BJ (cell line): ENCODE measurements at regions not wholly inside any gene's neighbourhood (a gene's known extent, or its start where the extent isn't known, plus 50 kb on each side); places are given as distances from the start of the nearest gene placed in this dataset.
"Not testable (repeated sequence)": the region's sequence is repeated elsewhere in the genome, so short reads cannot be mapped to it uniquely, and the experiment has no call there.

Experiments used
- CTCF ChIA-PET: fragments of 350-600 bp; formaldehyde crosslinking; extraction: SDS; loops from one replicate; lab custom pipeline; 2021; ENCODE audit warnings: antibody characterized with exemption, inconsistent platforms; lab: Yijun Ruan, JAX
- POLR2A ChIA-PET: fragments of 300-600 bp; sonication (Branson Sonifier 250); formaldehyde crosslinking; extraction: SDS; loops from one replicate; lab custom pipeline; 2021; ENCODE audit warnings: antibody characterized with exemption; lab: Charles Lee
- DNase-seq: peaks from one replicate; pipeline ENCODE4 v3.0.0-alpha.2; 2011; ENCODE audit warnings: low read depth
- H3K27me3 ChIP-seq: 2 replicates; pipeline ENCODE4 v1.6.0; 2011; ENCODE audit warnings: low read length; ENCODE audit not compliant: control insufficient read depth, insufficient read depth
- H3K36me3 ChIP-seq: 2 replicates; pipeline ENCODE4 v1.5.1; 2011; ENCODE audit warnings: low read length; ENCODE audit not compliant: control insufficient read depth, insufficient read depth
- H3K4me3 ChIP-seq: 2 replicates; pipeline ENCODE4 v1.5.1; 2011; ENCODE audit warnings: low read depth, mild to moderate bottlenecking, control low read depth, low read length
- TF ChIP-seq, protein P1 (sequence below): IDR thresholded peaks from 2 replicates; pipeline ENCODE4 v1.5.1; 2011; ENCODE audit warnings: low read depth, mild to moderate bottlenecking, control low read depth, inconsistent platforms, low read length, moderate library complexity; ENCODE audit not compliant: insufficient read depth

DNA sequence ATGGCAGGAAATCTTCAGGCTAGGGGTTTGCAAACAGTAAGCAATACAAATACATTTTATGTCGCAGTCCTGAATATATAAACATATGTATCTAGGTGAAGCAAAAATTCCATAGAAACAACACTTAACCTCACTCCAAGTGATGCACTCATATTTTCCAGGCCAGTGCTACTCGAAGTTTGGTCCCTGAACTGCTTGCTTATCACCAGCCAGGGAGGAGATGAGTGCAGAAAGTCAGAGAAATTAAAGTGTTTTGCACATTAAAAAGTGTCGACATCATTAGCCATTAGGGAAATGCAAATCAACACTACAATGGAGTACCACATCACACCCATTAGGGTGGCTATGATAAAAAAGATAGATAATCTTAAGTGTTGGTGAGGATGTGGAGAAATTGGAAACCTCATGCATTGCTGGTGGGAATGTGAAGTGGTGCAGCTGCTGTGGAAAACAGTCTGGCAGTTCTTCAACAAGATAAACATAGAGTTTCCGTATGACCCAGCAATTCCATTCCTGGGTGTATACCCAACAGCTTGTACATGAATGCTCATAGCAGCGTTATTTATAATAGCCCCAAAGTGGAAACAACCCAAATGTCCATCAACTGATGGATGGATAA is 70.5 kb upstream of the CSF1 start:
- CTCF ChIA-PET = no interaction called here
- no peak overlapping the region for H3K4me3 ChIP-seq
- no peak for DNase-seq
- POLR2A ChIA-PET = no interaction called here
- no peaks in the 10 kb centered on the region for H3K27me3 ChIP-seq
- no peaks in the 10 kb centered on the region for H3K36me3 ChIP-seq
- TF ChIP-seq, protein P1, sequence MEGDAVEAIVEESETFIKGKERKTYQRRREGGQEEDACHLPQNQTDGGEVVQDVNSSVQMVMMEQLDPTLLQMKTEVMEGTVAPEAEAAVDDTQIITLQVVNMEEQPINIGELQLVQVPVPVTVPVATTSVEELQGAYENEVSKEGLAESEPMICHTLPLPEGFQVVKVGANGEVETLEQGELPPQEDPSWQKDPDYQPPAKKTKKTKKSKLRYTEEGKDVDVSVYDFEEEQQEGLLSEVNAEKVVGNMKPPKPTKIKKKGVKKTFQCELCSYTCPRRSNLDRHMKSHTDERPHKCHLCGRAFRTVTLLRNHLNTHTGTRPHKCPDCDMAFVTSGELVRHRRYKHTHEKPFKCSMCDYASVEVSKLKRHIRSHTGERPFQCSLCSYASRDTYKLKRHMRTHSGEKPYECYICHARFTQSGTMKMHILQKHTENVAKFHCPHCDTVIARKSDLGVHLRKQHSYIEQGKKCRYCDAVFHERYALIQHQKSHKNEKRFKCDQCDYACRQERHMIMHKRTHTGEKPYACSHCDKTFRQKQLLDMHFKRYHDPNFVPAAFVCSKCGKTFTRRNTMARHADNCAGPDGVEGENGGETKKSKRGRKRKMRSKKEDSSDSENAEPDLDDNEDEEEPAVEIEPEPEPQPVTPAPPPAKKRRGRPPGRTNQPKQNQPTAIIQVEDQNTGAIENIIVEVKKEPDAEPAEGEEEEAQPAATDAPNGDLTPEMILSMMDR = no peak

DNA sequence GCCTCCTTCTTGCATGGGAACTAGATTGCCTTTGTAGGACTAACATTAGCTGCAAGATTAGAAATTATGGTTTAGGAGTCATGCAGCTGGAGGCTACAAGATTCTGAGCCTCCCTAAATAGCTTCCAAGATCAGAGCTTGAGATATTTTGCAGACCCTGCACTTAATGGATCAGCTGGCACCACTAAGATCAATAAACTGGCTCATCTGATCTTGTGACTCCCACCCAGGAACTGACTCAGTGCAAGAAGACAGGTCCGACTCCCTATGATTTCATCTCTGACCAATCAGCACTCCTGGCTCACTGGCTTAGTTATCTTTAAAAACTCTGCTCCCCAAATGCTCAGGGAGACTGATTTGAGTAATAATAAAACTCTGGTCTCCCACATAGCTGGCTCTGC is 71.4 kb upstream of the CSF1 start:
- H3K4me3 ChIP-seq, H3K36me3 ChIP-seq, DNase-seq, H3K27me3 ChIP-seq, POLR2A ChIA-PET: not testable (repeated sequence)
- CTCF ChIA-PET = interaction anchor here (0.7 kb wide), 1 partner anchor 9 kb away, joined by 3 read pairs; no protein-coding TSS in a partner anchor

DNA sequence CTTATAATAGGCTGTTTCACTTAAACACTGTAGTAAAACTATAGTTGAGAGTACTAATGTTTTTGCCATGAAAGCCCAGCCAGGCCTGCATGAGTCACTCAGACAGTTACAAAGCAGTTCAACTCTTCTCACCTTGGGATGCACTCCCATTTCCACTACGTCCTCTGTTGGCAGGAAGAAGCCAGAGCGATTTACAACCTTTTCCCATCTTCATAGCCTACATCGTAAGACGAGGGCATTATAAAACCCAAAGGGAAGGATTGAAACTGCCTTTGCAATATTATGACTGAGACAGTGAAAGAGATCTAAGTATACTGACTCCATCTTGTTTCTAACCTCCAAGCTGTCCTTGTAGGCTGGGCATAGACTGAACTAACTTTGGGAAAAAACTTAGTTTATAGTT is 71.8 kb upstream of the CSF1 start:
- ChIA-PET CTCF (interaction anchor here (0.7 kb wide), 1 partner anchor 9 kb away, joined by 3 read pairs; no protein-coding TSS in a partner anchor), POLR2A (no interaction called here)
- no peaks in the 10 kb centered on the region for H3K27me3 ChIP-seq
- TF ChIP-seq, protein P1 = 0 out of 2 replicates have a peak, but pooled peaks have one; percentile 11
- H3K36me3 ChIP-seq = no peaks in the 10 kb centered on the region
- DNase-seq = no peak
- H3K4me3 ChIP-seq = no peak overlapping the region

DNA sequence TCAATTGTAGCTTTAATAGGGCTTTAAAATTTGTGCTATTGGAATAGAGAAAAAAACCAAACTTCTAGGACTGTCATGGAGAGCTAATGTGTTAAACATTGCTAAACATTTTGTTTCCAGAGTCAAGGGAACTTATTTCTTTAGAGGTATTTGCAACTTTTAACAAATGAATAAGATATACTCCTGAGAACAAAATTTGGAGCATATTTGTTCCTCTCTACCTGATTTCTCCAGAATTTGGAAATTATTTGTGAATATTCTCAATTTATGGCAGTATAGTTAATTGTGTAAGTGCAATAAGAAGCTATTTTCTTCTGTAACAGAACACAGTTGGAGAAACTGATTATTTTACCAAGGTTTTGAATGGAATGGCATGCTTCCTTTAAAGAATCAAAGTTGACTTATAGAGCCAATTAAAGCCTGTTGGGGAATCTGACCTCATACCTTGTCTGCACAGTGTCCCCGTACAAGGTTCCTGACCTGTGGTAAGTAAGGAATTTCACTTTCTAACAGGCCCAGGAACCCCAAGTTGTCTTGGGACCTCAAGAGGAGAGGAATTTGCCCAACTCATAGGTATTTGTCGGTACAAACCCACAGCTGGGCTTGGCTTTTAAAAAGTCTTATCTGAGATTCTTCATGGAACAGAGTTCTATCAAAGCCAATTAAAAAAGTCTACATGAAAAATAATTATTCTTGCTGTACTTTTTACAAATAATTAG is 72.6 kb upstream of the CSF1 start:
- TF ChIP-seq, protein P1 = no peak
- no peaks in the 10 kb centered on the region for H3K36me3 ChIP-seq
- no peak overlapping the region for H3K4me3 ChIP-seq
- DNase-seq = no peak
- POLR2A ChIA-PET = no interaction called here
- no peaks in the 10 kb centered on the region for H3K27me3 ChIP-seq
- CTCF ChIA-PET = no interaction called here

DNA sequence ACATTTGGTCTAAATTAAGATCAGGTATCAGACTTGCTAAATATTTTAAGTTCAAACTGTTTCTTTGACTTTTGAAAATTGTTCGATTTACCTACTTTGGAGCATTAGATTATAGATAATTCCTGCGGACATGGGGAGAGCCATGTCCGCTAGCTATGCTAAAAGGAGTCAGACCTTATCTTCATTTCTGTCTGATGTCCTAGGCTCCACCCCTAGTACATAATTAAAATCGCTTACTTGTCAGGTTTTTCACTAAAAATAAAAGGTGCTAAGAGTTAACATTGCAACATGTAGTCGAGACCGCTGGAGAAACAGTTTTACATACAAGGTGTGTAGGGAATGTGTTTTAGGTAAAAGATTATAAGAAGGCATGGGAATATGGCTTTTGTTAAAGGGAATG is 71.9 kb upstream of the EPS8L3 start:
- H3K4me3 ChIP-seq, CTCF ChIA-PET, H3K36me3 ChIP-seq, H3K27me3 ChIP-seq, DNase-seq, POLR2A ChIA-PET: not testable (repeated sequence)

DNA sequence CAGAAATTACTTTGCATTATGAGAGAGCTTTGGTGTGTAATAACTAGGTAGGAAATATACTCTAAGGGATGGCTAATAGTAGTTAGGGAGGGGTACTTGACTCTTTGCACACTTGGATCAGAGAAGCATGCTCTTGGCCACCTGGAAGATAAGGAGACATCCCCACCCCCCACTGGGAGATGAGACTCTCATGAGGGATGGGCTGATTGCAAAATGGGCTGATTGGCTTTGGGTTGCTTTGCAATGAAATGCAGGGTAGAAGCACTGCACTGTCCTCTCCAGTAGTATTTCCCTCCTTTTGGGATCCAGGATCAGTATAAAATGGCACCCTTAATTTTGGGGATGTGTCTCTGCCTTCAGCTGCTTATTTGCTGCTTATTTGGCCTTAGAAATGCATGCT is 71.2 kb upstream of the EPS8L3 start:
- TF ChIP-seq, protein P1 = no peak
- Histone ChIP-seq H3K27me3 (no peaks in the 10 kb centered on the region), H3K4me3 (no peak overlapping the region), H3K36me3 (no peaks in the 10 kb centered on the region)
- CTCF ChIA-PET = no interaction called here
- POLR2A ChIA-PET = no interaction called here
- DNase-seq = no peak
